GM12865 (cell line): ENCODE measurements at regions not wholly inside any gene's neighbourhood (a gene's known extent, or its start where the extent isn't known, plus 50 kb on each side); places are given as distances from the start of the nearest gene placed in this dataset.
"Not testable (repeated sequence)": the region's sequence is repeated elsewhere in the genome, so short reads cannot be mapped to it uniquely, and the experiment has no call there.

Experiments
- DNase-seq: peaks from one replicate; pipeline ENCODE4 v3.0.0; 2010; ENCODE audit warnings: low read depth
- H3K4me3 ChIP-seq: 2 replicates; pipeline ENCODE4 v1.5.1; 2011; ENCODE audit warnings: mild to moderate bottlenecking, low read depth, low read length, control low read depth
- TF ChIP-seq, protein P1 (sequence below): IDR thresholded peaks from 2 replicates; pipeline ENCODE4 v1.5.1; 2011; ENCODE audit warnings: low read length, control low read depth, low read depth, inconsistent platforms; ENCODE audit not compliant: insufficient read depth; ENCODE audit errors: missing control alignments

DNA sequence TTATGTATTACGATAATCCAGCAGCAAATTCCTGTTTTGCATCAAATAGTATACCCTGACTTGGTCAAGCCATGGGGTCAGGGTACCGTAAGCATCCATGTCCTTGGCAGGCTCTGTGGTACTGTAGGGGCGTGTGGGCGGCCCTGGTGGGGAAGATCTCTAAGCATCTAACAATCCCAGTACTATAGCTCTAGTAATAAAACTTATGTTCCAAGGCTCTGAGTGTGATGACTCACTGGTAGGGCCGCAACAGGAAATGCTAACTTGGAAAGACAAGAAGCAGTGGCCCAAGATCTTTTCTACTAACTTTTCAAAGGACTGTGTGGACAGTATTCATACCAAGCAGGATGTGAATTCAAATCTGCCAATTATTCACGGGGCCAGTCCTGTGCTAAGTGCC is 63.8 kb downstream of the CLEC18A start:
- not testable (repeated sequence) for DNase-seq, H3K4me3 ChIP-seq

DNA sequence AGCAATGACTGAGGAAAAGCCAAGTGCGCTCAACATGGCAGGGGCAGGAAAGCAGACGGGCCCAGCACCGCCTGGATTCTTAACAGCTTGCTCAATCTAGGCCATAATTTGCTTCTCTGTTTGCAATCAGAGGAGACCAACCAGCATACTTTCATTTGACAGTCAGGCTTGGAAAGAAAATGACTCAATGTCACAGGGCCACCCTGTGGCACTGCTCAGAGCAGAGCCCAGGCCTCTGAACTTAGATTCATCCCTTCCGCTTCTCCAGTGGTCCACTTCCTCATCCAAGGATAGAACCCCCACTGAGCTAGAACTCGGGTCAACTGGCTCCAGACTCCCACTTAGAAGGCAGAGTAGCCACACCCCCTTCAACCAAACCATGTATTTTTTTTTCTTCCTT is 65.6 kb downstream of the CLEC18A start:
- DNase-seq, H3K4me3 ChIP-seq: not testable (repeated sequence)

DNA sequence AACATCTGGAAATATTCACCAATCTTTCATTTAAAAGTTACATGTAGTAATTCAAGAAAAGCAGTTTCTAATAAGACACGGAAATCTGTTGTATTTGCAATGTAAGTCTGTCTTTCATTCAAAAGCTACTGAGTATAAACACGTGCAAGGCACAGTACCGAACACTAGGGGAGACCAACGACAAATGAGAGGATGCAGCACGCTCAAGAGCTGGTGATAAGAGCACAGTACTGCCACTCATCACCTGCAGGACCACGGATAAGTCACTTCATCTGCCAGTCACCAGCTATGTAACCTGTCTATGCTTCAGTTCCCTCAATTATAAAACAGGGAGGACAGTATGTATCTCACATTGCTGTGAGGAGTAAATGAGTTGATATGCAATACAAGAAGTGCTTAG is 67.1 kb downstream of the CLEC18A start:
- peak; percentile 15 for DNase-seq
- TF ChIP-seq, protein P1, sequence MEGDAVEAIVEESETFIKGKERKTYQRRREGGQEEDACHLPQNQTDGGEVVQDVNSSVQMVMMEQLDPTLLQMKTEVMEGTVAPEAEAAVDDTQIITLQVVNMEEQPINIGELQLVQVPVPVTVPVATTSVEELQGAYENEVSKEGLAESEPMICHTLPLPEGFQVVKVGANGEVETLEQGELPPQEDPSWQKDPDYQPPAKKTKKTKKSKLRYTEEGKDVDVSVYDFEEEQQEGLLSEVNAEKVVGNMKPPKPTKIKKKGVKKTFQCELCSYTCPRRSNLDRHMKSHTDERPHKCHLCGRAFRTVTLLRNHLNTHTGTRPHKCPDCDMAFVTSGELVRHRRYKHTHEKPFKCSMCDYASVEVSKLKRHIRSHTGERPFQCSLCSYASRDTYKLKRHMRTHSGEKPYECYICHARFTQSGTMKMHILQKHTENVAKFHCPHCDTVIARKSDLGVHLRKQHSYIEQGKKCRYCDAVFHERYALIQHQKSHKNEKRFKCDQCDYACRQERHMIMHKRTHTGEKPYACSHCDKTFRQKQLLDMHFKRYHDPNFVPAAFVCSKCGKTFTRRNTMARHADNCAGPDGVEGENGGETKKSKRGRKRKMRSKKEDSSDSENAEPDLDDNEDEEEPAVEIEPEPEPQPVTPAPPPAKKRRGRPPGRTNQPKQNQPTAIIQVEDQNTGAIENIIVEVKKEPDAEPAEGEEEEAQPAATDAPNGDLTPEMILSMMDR: no peak

DNA sequence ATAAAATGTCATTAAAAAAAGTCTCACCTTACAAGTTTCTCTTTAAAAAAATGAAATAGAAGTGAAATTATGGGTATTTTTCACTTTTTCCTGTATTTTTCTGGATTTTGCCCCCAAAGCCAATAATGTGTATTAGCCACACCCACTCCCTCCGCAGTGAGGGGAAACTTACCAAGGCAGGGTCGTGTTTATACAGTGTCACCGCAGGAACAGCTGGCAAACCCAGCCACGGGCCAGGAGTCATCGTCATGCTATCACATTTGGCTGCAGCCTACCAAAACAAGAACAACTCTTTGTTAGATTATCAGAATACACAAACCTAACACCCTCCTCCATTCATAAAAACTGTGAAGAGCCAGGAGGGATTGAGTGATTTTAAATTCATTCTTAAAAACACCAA is 72.1 kb downstream of the CLEC18A start:
- not testable (repeated sequence) for H3K4me3 ChIP-seq, DNase-seq

More for the DNA sequence above, 67.1 kb downstream of the CLEC18A start:
- no peak overlapping the region for H3K4me3 ChIP-seq

DNA sequence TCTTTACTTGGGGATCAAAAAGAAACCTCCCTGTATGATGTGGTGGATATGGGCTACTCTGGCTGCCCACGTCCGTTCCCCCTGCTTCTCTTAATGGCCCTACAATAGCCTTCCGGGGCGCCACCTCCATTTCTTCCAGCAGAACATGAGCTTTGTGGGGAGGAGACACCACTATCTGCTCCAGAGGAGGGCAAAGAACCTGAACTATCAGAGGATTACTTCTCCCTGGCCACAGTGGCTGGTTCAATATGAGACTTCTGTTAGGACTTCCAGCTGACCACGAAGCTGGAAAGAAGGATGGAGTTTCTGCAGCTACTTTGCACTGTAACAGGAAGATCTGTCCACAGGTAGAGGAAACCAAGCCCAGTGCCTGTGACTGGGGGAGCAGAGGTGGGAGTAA is 72.8 kb downstream of the CLEC18A start:
- not testable (repeated sequence) for H3K4me3 ChIP-seq, DNase-seq

DNA sequence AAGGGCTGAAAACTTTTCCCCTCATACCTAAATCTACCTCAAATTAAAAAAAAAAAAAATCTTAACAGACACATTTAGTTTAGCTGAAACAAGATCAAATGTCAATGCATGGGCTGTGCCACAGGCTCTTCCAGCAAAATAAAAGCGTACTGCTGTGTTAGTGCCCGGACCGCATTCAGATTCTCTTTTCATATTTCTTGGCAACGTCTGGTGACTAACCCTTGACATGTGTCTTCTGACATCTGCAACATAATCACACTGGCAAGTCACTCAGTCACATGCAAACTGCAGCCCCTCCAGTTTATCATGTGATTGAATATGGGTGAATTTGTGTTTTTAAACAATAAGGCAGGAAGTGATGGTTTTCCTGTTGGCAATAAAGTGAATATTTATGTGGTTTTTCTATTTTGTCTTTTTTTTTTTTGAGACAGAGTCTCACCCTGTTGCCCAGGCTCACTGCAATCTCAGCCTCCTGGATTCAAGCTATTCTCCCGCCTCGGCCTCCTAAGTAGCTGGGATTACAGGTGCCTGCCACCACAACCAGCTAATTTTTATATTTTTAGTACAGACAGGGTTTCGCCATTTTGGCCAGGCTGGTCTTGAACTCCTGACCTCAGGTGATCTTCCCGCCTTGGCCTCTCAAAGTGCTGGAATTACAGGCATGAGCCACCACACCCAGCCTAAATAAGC is 75.2 kb downstream of the CLEC18A start:
- DNase-seq: peak; percentile 1
- not testable (repeated sequence) for H3K4me3 ChIP-seq

DNA sequence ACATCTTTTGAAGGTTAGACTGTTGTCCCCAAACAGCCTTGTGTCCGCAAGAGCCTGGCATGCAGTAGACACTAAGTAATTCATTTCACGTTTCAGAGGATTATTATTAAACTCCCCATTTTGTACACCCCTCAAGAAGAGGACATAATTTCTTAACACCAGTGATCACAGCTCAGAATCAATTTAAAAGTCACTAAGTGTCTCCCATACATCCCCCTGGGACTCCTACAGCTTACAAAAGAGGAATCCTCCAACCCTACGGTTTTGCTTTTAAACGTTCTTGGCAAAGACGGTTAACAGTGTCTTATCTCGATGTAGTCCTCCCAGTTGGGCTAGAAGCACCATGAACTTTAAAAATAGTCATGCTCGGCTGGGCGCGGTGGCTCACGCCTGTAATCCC is 81.2 kb upstream of the PDPR start:
- not testable (repeated sequence) for DNase-seq, H3K4me3 ChIP-seq

DNA sequence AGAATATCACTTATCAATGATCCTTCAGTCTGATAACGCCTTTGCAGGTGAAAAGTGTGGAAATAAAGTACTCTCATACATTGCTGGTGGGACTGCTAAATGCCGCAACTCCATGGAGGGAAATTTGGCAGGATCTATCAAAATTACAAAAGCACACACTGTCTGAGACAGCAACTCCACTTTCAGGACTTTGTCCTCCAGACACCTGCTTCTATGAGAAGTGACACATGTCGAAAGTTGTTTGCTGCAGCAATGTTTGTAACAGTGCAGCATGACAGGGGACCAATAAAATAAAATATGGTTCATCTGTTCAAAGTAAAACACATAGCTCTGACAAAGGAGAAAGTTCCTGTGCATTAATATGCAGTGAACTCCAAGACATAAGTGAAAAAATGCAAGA is 76.2 kb upstream of the PDPR start:
- not testable (repeated sequence) for H3K4me3 ChIP-seq, DNase-seq

DNA sequence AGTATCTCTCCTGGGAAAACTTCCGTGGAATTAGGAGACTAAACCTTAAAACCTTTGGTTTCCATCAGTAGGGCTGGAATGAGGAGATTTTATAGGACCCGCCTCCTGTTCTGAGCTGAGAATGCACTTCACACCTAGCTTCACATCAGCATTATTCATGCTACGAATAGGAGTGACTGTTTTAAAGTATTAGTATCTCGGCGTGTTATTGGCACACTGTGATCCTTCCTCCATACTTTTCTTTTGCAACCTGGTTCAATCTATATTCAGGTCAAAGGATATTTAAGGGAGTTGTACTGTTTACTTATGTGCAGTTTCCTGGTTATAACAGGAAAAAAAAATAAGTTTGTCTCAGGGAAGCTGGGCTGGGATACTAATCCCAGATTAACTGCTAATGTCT is 73.6 kb upstream of the PDPR start:
- not testable (repeated sequence) for H3K4me3 ChIP-seq, DNase-seq

DNA sequence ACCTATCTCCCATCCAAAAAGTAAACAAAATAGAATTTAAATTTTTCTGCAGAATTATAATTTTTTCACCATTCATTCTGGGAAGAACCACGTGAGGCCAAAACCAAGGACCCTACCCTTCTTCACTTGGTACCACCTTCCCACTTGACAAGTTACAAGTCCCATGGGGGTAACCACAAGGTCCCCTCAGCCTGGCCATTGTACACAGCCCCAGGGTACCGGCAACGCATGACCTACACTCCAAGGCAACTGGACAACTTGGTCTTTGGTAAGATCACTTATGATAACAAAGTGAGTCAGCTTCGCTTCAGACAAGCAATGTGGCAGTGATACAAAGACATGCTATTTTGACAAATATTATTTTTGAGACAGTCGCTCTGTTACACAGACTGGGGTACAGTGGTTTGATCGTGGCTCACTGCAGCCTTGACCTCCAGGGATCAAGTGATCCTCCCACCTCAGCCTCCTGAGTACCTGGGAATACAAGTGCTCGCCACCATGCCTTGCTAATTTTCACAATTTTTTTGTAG is 70.5 kb upstream of the PDPR start:
- not testable (repeated sequence) for DNase-seq, H3K4me3 ChIP-seq

DNA sequence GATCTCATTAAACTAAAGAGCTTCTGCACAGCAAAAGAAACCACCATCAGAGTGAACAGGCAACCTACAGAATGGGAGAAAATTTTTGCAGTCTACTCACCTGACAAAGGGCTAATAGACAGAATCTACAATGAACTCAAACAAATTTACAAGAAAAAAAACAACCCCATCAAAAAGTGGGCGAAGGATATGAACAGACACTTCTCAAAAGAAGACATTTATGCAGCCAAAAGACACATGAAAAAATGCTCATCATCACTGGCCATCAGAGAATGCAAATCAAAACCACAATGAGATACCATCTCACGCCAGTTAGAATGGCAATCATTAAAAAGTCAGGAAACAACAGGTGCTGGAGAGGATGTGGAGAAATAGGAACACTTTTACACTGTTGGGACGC is 67.6 kb upstream of the PDPR start:
- DNase-seq, H3K4me3 ChIP-seq: not testable (repeated sequence)

DNA sequence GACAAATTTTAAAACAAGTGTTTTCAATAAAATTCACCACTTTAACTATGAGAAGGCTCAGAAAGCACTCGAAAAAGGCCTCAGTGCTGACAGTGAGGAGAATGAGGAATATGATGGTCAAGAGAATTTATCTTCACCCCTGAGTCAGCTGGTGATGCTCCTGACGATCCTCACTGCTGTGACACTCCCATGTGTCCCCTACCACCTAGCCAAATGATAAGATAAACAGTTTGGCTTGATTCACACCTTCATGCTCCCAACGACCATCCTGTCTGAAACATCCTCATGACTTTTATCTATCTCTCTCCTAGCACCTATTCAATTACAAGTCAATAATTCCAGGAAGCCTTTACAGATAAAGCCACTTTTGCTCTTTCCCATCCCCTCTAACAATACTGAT is 66.0 kb upstream of the PDPR start:
- not testable (repeated sequence) for H3K4me3 ChIP-seq, DNase-seq

DNA sequence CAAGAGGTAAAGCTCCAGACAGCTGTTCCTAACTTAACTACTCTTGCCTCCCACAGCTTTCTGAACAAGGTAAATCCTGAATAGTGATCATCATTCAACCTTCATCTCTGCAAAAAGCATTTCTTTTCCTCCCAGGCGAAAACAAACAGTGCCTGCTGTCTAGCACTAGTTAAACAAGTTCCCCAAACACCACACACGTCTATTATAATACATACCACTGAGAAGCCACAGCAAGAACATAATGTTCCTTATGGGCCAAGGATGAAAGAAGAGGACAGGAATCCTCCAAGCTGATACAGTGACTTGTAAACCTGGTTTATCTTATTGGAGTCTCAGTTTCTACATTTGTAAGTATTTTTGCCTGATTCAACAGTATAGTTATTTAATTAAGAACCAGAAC is 56.1 kb upstream of the PDPR start:
- H3K4me3 ChIP-seq, DNase-seq: not testable (repeated sequence)

DNA sequence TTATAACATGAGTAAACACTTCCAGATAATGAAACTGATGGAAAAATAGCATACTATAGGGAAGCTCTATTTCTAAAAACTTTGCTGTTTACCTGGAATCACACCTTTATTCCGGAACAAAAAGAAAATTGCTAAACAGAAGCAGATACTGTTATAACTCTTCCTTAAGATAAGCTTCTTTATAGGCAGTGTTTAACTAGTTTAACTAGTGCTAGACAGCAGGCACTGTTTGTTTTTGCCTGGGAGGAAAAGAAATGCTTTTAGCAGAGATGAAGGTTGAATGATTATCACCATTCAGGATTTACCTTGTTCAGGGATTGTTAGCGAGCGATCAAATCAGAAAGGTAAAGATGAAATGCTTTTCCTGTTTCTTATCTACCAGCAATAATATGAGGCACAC is 54.7 kb upstream of the PDPR start:
- H3K4me3 ChIP-seq, DNase-seq: not testable (repeated sequence)

DNA sequence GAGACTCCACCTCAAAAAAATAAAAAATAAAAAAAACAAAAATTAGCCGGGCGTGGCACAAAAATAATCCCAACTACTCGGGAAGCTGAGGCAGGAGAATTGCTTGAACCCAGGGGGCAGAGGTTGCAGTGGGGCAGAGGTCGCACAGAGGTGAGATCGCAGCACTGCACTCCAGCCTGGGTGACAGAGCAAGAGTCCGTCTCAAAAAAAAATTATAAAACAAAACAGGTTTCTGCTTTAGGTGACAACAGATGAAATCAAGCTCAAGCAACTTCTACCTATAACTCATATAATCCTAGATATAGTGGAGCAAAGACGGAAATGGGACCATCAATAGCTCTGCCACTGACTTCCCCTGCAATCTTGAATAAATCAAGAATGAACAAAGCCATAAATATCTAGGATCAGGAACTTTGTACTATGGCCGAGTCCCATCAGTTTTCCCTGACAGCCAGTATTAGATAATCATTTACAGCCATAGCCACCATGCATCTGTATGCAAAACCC is 53.6 kb upstream of the PDPR start:
- H3K4me3 ChIP-seq, DNase-seq: not testable (repeated sequence)

DNA sequence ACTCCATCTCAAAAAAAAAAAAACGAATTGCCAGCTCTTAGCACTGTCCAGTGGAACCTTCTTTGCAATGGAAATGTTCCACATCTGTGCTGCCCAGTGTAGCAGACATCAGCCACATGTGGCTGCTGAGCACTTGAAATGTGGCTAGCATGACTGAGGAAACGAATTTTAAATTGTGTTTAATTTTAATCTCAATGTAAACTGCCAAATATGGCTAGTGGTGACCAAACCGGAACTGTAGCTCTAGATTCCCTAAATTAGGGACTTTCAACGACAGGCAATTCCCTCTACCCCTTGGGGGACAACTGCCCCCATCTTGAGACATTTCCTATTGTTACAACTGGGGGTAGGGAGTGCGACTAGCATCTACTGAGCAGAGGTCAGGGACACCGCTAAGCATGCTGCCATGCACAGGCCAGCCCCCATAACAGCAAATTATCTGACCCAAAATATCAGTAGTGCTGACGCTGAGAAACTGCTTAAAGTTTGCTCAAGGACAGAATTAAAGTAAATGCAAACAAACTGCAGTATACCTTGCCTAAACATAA is 52.4 kb upstream of the PDPR start:
- H3K4me3 ChIP-seq, DNase-seq: not testable (repeated sequence)

DNA sequence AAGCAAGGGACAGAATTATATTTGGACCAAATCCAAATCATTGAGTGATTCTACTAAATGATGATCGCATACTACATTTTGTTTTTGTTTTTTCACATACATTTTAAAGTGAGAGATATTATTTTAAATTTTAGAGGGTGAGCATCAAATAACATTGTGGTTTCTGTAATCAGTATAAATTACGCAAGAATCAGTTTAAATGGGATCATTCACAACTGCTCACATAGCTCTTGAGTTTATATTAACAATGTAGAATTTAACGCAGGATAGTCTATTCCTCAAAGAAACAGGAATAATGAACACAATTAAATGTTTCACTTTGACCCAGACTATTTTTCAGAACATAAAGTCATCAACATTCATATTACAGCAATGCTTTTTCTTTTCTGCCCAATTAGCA is 51.2 kb upstream of the PDPR start:
- not testable (repeated sequence) for DNase-seq

More for the DNA sequence above, 51.2 kb upstream of the PDPR start:
- H3K4me3 ChIP-seq: not testable (repeated sequence)
